ENCODE measurements at regions not wholly inside any gene's neighbourhood (a gene's known extent, or its start where the extent isn't known, plus 50 kb on each side); places are given as distances from the start of the nearest gene placed in this dataset.
"Not testable (repeated sequence)": the region's sequence is repeated elsewhere in the genome, so short reads cannot be mapped to it uniquely, and the experiment has no call there.

DNA sequence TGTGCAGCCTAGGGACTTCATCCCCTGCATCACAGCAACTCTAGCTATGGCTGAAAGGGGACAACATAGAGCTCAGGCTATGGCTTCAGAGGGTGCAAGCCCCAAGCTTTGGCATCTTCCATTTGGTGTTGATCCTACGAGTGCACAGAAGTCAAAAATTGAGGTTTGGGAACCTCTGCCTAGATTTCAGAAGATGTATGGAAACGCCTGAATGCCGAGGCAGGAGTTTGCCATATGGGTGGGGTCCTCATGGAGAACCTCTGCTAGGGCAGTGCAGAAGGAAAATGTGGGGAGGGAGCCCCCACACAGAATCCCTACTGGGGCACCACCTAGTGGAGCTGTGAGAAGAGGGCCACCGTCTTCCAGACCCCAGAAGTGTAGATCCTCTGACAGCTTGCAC is 543.0 kb upstream of the TPTE start:
- TF ChIP-seq, protein P1, sequence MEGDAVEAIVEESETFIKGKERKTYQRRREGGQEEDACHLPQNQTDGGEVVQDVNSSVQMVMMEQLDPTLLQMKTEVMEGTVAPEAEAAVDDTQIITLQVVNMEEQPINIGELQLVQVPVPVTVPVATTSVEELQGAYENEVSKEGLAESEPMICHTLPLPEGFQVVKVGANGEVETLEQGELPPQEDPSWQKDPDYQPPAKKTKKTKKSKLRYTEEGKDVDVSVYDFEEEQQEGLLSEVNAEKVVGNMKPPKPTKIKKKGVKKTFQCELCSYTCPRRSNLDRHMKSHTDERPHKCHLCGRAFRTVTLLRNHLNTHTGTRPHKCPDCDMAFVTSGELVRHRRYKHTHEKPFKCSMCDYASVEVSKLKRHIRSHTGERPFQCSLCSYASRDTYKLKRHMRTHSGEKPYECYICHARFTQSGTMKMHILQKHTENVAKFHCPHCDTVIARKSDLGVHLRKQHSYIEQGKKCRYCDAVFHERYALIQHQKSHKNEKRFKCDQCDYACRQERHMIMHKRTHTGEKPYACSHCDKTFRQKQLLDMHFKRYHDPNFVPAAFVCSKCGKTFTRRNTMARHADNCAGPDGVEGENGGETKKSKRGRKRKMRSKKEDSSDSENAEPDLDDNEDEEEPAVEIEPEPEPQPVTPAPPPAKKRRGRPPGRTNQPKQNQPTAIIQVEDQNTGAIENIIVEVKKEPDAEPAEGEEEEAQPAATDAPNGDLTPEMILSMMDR (IDR thresholded peaks at IDR 0.05) = not testable (repeated sequence)
- not testable (repeated sequence) for TF ChIP-seq POLR2A (IDR thresholded peaks at IDR 0.05)

All from esophagus squamous epithelium (tissue), 4 donors.